ENCODE measurements at regions not wholly inside any gene's neighbourhood (a gene's known extent, or its start where the extent isn't known, plus 50 kb on each side); places are given as distances from the start of the nearest gene placed in this dataset.

DNA sequence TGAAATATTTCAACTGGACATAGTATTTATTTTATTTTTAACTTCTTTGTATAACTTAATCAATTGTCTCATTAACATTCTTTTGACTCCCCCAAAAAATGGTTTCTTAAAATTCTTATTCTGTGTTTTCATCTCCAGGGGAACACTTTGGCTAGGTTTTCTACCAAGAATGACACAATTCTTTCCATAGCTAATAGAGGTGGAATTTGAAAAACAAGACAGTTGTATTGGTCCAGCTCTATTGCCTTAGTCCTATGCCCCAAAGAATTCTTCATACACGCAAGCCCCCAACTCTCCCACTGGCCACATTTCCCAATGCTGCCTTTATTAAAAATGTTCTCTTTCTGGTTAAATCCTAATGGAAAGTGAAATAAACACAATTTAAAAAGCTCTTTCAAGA, 104.7 kb upstream of the PKDCC start:
- Histone ChIP-seq H3K36me3 (no peaks in the 10 kb centered on the region), H3K9me3 (replicated peaks) (0 out of 2 replicates have a peak, but pooled peaks cover 11% of the 10 kb centered on the region), H3K27me3 (no peaks in the 10 kb centered on the region), H3K27ac (no peak overlapping the region), H3K4me3 (no peak overlapping the region), H3K4me1 (peaks cover 44% of the 10 kb centered on the region)
- DNase-seq: no peak

DNA sequence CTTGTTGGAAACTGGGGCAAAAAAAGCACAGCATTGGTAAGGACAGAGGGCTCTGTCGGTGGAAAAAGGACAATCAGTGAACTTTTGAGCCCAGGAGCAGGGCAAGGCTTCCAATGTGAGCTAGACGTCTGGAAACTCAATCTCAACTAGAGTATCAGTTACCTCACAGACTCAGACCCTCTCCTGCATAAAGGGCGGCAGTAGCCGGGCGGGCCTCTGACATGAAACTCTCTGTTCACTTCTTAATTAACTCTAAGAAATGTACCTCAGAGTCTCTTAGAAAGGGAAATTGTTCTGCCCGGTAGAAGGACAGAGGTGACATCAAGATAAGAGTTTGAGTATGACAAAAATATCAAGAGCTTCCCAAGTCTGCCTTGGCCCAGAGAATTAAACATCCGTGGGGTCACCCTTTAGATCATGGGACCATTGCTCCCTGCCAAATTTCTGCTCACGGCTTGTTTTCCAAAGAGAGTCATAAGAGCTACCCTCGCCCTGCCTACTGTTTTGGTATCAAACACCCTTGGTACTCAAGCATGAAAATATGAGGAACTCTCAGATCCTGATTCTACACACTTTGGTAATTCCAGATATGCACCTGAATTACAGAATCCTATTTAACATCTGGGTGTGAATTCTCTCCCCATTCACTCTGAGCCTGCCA, 103.5 kb upstream of the PKDCC start:
- H3K27ac ChIP-seq: no peak overlapping the region
- no peaks in the 10 kb centered on the region for H3K27me3 ChIP-seq
- H3K9me3 ChIP-seq (replicated peaks): 0 out of 2 replicates have a peak, but pooled peaks cover 11% of the 10 kb centered on the region
- DNase-seq: no peak
- H3K36me3 ChIP-seq: no peaks in the 10 kb centered on the region
- H3K4me3 ChIP-seq: no peak overlapping the region
- peaks cover 44% of the 10 kb centered on the region for H3K4me1 ChIP-seq

DNA sequence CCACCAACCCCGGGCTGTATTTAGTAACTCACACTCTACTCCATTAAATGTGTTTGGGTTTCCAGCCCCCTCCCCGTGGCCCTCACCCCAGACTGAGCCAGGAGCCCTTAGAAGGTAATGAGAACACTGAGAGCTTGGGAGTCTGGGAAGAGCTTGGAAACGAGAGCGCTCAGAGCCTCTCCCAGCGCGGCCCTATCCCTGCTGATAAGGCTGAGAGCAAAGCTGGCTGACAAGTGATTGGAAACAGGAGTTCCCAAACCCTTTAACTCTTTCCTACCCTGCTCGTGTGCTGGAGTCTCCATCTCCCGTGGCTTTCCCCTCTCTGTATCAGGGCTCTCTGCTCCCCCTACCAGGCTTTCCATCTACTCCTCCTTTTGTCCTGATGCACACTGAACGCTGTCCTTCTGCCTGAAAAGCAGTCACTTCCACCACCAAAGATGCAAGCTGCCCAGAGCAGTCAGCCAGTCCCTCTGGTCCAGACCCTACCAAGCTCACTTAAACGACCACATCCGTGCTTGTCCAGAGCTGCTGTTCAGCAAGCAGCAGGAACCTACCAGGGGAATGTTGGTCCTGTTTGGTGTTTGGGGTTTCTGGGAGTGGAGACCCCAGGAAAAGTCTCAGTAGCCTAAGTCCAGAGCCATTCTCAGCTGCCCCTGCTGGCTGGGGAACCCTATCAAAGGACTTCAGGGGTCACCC, 100.0 kb upstream of the PKDCC start:
- no peak overlapping the region for H3K4me3 ChIP-seq
- peaks cover 54% of the 10 kb centered on the region for H3K4me1 ChIP-seq
- H3K36me3 ChIP-seq: no peaks in the 10 kb centered on the region
- H3K27ac ChIP-seq: no peak overlapping the region
- no peak for DNase-seq
- 0 out of 2 replicates have a peak, but pooled peaks cover 8% of the 10 kb centered on the region for H3K9me3 ChIP-seq (replicated peaks)
- H3K27me3 ChIP-seq: no peaks in the 10 kb centered on the region

DNA sequence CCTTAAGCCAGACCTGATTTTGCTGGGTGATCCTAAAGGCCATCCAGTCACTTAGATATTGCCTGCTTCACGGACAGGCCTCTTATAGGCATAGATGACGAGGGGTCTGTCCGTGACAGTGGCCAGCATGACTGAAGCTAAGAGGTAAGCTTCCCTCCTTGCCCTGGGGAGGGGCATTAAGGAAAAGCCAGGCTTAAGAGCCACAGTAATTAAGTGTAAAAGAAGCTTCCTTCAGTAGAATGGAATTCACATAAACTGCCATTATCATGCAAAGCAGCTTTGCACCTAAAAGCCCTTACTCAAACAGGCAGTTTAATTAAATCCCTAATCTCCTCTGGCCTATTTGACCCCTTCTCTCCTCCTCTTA, 99.4 kb upstream of the PKDCC start:
- no peaks in the 10 kb centered on the region for H3K27me3 ChIP-seq
- 0 out of 2 replicates have a peak, but pooled peaks cover 8% of the 10 kb centered on the region for H3K9me3 ChIP-seq (replicated peaks)
- no peaks in the 10 kb centered on the region for H3K36me3 ChIP-seq
- no peak overlapping the region for H3K4me3 ChIP-seq
- H3K27ac ChIP-seq: no peak overlapping the region
- DNase-seq: no peak
- peaks cover 54% of the 10 kb centered on the region for H3K4me1 ChIP-seq

DNA sequence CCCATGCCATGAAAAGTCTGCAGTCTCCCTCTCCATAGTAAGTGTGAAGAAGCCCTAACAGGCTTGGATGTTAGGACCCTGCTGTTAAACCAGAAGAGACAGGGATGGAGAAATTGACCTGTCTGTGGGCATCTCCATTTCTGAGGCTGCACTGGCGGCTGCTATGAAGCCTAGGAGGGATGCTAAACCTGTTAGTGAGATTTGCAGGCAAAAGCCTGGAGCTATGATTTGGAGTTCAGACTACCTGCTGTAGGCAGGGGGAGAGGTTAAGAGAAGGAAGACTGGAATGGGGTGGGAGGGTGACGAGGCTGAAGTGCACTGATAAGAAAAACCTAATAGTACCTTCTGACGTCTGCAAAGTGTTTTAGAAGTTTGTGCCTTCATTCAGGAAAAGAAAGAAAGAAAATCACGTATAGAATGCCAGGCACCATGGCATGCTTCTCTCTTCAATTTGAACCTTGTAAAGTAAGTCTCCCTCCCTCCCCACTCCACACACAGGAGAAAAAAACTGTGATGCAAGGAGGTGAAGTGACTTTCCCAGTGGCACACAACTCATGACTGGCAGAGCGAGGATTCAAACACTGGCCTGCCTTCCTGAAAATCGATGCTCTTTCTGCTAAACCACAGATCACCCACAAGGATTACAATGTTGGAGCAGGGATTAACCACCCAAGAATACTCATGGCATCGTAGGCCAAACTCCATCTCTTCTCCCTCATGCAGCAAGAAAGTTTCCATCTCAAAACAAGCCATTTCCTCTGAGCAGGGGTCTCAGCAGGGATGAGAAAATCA, 98.5 kb upstream of the PKDCC start:
- no peaks in the 10 kb centered on the region for H3K36me3 ChIP-seq
- 0 out of 2 replicates have a peak, but pooled peaks cover 8% of the 10 kb centered on the region for H3K9me3 ChIP-seq (replicated peaks)
- DNase-seq: peak; percentile 59 to 88
- no peaks in the 10 kb centered on the region for H3K27me3 ChIP-seq
- peak overlapping the region; percentile 28; the same call in 1 of the 2 replicates for H3K27ac ChIP-seq
- no peak overlapping the region for H3K4me3 ChIP-seq
- peaks cover 50% of the 10 kb centered on the region for H3K4me1 ChIP-seq

DNA sequence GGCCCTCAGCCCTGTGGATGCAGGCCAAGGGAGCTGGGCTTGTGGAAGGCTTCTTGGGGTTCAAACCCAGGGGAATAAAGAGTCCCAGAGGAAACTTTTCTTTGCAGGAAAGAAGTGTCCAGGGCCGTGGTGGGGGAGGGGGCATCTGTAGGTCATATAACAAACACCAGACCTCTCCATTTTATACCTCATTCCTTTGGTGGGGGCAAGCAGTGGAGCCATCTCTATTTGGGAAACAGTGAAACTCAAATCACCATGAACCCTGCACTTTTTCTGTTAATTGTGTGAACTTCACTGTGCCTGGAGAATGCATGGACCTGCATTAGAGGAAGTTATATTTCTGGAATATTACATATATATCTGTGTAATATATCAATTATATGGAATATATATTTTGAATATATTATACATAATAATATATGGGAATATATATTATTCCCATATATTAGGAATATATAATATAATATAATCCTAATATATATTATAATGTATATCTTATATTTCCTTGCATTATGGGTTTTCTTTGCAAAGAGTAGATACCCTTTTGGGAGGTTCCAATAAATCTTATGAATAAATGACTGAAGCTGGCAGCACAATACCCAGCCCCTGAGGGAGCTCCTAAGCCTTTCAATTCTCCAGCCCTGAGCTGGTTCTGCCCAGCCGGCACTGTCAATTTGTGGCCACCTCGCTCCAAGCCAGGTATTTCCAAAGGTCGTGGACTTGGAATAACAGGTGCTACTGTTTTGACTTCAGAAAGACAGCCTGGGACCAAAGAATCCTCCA, 97.7 kb upstream of the PKDCC start:
- Histone ChIP-seq H3K27ac (peak overlapping the region; percentile 28; the same call in 1 of the 2 replicates), H3K9me3 (replicated peaks) (0 out of 2 replicates have a peak, but pooled peaks cover 2% of the 10 kb centered on the region), H3K27me3 (no peaks in the 10 kb centered on the region), H3K4me3 (no peak overlapping the region), H3K4me1 (peaks cover 50% of the 10 kb centered on the region), H3K36me3 (no peaks in the 10 kb centered on the region)
- DNase-seq: peak; percentile 73 to 85

DNA sequence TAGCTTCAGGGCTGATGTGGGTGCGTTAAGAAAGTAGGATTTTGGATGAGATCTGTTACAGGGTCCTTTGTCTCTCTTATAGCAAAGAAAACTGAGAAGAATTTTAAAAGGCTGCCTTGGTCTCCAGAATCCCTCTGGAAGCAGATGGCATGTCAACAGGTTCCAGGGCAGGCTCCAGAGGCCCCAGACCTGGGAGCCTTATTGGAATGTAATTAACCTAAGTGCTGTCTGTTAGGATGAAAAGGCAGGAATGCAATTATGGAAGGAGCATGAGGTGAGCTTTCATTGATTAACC, 97.2 kb upstream of the PKDCC start:
- peak overlapping the region; percentile 16; the same call in 1 of the 2 replicates for H3K27ac ChIP-seq
- no peaks in the 10 kb centered on the region for H3K36me3 ChIP-seq
- H3K9me3 ChIP-seq (replicated peaks): no peaks in the 10 kb centered on the region
- no peaks in the 10 kb centered on the region for H3K27me3 ChIP-seq
- no peak for DNase-seq
- peaks cover 48% of the 10 kb centered on the region for H3K4me1 ChIP-seq
- H3K4me3 ChIP-seq: no peak overlapping the region

DNA sequence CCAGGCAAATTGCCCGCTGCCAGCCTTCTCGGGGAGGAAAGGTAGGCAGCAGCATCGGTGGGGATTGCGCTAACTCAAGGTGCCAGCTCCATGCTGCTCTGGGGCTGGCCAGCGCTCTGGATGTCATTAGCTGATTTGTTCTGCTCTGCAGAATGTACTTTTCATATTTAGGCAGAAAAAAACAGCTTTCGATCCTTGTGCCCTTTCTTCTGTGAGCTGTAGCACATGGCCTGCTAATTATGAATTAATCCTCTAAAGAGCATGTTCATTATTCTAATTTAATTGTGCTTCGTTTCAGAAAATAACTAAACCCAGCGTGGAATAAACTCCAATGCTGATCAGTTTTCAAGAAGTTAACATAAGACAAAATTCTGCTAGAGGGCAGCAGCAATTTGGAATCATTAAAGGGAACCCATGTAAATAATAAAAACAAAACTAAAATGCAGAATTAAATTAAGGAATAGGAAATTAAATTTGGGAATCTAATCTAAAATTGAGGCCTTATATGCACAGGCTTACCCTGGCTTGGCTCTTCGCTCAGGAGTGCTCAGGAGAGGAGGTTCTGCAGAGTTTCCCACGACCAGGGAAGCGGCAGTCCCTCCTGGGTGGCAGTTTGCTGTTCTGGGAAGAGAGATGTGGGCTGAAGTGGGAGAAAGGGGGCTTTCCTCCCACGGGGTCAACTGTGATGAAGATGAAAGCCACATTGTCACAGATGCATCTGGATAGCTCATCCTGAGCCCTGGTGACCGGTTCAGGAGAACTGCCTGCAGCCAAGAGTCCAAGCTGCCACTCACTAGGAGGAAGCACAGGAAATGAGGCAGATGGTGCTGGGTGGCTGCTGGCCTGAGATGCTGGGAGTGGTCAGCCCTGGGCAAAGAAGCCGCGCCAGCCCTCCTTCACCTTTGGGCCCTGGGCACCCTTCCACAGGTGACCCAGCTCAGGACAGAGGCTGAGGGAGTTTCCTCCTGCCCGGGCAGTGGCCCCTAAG, 93.2 kb upstream of the PKDCC start:
- Histone ChIP-seq H3K36me3 (no peaks in the 10 kb centered on the region), H3K4me3 (no peak overlapping the region), H3K27me3 (no peaks in the 10 kb centered on the region), H3K9me3 (replicated peaks) (no peaks in the 10 kb centered on the region), H3K4me1 (peaks cover 19% of the 10 kb centered on the region), H3K27ac (no peak overlapping the region)
- no peak for DNase-seq

DNA sequence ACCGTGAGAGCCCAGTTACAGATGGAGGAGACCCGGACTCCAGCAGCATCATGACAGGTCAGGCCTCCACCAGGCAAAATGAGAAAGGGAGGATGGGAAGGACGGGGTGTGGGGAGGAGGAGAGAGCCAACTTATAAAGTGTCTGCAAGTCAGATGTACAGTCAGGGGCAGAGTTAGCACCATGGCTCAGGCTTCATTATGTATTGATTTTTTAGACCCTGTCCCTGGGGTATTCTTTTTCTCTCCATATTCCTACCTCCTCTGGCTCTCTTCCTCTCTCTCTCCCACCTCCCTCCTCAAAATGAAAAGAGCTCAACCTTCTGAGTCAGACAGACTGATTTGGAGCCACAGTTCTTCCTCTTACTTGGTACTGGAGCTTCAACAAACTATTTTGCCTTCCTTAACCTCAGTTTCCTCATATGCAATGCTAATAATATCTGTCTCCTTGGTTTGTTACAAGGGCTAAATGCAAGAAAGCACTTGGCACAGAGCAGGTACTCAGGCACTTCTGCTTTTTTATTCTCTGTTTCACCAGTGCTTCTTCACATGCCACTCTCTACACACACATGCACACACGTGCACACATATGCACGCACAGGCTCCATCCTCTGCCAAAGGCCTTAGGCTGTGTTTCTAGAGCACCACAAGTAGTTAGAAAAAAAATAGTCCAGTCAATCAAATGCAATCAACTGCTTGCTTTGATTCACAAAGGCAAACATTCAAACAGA, 92.3 kb upstream of the PKDCC start:
- H3K4me3 ChIP-seq: no peak overlapping the region
- H3K27ac ChIP-seq: no peak overlapping the region
- H3K9me3 ChIP-seq (replicated peaks): no peaks in the 10 kb centered on the region
- no peak for DNase-seq
- H3K36me3 ChIP-seq: no peaks in the 10 kb centered on the region
- no peaks in the 10 kb centered on the region for H3K27me3 ChIP-seq
- peaks cover 11% of the 10 kb centered on the region for H3K4me1 ChIP-seq

DNA sequence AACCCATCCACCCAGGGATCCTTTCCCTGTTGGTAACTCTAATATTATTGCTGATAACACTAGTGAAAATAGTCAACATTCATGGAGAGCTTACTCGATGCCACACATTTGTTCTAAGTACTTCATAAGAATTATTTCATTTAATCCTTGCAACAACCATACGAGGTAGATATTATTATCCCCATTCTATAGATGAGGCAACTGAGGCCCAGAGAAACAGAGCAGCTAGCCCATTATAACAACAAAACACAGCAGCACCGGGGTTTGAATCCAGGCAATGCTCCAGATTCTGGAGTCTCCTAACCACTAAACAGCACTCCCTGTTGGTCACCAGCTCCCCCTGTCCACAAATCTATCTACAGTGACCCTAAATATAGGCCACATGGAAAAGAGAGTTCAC, 90.4 kb upstream of the PKDCC start:
- no peaks in the 10 kb centered on the region for H3K9me3 ChIP-seq (replicated peaks)
- no peak overlapping the region for H3K4me3 ChIP-seq
- H3K4me1 ChIP-seq: no peaks in the 10 kb centered on the region
- no peak for DNase-seq
- no peaks in the 10 kb centered on the region for H3K27me3 ChIP-seq
- H3K36me3 ChIP-seq: no peaks in the 10 kb centered on the region
- H3K27ac ChIP-seq: no peak overlapping the region

DNA sequence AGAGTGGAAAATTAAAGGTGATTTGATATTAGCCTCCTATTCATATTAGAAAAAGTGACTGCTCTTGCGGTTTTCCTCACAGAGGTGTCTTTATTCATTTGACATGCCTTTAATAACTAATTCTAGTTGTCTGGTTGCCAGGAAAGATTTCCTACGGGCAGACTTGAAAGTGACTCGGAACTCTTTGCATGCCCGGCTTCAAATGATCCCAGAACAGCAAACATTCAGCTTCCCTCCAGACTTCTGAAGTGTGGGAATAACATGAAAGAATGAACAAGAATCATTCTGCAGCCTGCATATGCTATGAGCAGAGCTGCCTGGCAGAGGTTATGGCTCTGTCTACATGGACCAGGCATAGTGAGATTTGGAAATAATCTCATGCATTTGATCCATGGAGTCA, 89.6 kb upstream of the PKDCC start:
- H3K4me1 ChIP-seq: no peaks in the 10 kb centered on the region
- no peaks in the 10 kb centered on the region for H3K27me3 ChIP-seq
- no peaks in the 10 kb centered on the region for H3K9me3 ChIP-seq (replicated peaks)
- no peak for DNase-seq
- no peak overlapping the region for H3K4me3 ChIP-seq
- H3K27ac ChIP-seq: no peak overlapping the region
- H3K36me3 ChIP-seq: no peaks in the 10 kb centered on the region

DNA sequence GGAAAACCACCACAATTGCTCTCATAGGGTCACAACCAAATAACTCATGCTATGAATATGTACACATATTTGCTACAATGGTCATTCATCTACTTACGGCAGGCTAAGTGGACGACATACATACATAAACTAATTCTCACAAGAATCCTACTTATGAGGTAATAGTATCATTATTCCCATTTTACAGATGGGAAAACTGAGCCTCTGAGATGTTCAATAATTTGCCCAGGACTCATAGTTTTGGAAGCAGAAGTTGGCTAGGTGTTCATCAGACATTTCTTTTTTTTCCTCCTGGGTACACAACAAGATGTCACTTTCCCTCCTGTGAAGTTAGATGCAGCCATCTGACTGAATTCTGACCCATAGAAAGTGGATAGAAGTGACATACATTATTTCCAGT, 89.0 kb upstream of the PKDCC start:
- H3K27me3 ChIP-seq: no peaks in the 10 kb centered on the region
- no peaks in the 10 kb centered on the region for H3K9me3 ChIP-seq (replicated peaks)
- no peak for DNase-seq
- H3K36me3 ChIP-seq: no peaks in the 10 kb centered on the region
- no peak overlapping the region for H3K4me3 ChIP-seq
- no peak overlapping the region for H3K27ac ChIP-seq
- peaks cover 2% of the 10 kb centered on the region; the same call in 1 of the 2 replicates for H3K4me1 ChIP-seq

DNA sequence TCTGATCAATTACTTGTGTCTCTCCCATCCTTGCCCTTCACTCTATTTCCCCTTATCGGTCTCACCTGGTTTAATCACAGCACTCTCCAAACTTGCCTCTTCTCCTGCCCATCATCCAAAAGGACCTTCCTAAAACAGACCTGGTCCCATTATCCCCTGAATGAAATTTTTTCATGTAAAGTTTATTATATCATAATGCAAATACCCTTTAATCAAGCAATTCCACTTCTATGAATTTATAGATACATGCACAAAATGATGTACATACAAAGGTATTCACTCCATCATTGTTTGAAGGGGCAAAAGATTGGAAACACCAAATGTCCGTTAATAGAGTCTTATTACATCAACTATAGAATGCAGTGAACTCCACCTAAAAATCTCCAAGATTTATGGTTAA, 88.1 kb upstream of the PKDCC start:
- Histone ChIP-seq H3K27me3 (no peaks in the 10 kb centered on the region), H3K27ac (no peak overlapping the region), H3K9me3 (replicated peaks) (no peaks in the 10 kb centered on the region), H3K4me1 (peaks cover 10% of the 10 kb centered on the region), H3K4me3 (no peak overlapping the region), H3K36me3 (no peaks in the 10 kb centered on the region)
- no peak for DNase-seq
